HG03520 (cell line): ENCODE measurements at regions not wholly inside any gene's neighbourhood (a gene's known extent, or its start where the extent isn't known, plus 50 kb on each side); places are given as distances from the start of the nearest gene placed in this dataset.

Experiments
- ATAC-seq: cut with Tn5 transposase; IDR thresholded peaks from one replicate; pipeline ENCODE4 v1.9.1; 2021; ENCODE audit warnings: mild to moderate bottlenecking, moderate library complexity; ENCODE audit not compliant: unreplicated experiment

- ATAC-seq, result no peak
Observed at GRCh38 chr13:22168437-22169190, 497.7 kb downstream of the FGF9 start.

GRCh38 chr13:22169473-22169872 is 498.6 kb downstream of the FGF9 start:
- no peak for ATAC-seq

- no peak for ATAC-seq
Observed at GRCh38 chr13:22173610-22174009, 502.7 kb downstream of the FGF9 start.

DNA sequence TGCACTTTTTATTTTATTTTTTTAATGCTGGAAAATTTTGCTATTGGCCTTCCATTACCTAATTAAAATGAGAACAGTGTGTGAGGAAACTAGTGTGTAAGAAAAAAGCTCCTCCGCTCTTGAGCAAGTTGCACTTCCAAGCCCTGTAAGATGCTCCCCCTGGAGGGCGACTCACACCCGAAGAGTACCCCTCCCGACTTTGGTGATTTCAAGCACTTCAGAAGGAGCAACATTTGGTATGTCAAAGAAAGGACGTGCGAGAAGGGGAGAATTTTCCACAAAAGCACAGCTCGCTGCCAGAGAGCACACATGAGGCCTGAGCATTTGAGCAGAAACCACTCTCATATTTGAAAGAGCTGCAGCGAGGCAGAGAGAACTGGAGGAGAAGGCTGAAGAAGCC is 504.4 kb downstream of the FGF9 start:
- no peak for ATAC-seq

- ATAC-seq, result no peak
Observed at GRCh38 chr13:22175815-22176214, 504.9 kb downstream of the FGF9 start.

DNA sequence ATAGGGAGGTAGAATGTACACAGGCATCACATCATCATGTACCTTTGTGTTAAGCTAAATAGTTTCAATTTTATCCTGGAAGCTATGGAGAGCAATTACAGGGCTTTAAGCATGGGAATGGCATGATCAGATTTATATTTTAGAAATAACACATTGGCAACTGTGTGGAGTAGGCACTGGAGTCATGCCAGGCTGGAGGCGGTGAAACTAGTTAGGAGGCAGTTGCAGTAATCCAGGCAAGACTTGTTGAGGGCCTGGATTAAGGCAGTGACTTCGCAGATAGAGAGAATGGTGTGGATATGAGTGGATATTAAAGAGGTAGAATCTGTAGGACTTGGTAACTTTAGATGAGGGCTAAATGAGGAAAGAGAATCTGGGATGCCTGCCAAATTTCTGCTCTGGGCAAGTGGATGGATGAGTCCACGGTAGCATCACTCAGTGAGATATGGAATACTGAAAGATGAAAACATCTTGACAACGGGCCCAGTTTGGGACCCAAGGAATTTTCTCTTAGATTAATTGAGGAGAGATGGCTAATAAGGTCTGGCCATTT is 506.2 kb downstream of the FGF9 start:
- ATAC-seq, result no peak

DNA sequence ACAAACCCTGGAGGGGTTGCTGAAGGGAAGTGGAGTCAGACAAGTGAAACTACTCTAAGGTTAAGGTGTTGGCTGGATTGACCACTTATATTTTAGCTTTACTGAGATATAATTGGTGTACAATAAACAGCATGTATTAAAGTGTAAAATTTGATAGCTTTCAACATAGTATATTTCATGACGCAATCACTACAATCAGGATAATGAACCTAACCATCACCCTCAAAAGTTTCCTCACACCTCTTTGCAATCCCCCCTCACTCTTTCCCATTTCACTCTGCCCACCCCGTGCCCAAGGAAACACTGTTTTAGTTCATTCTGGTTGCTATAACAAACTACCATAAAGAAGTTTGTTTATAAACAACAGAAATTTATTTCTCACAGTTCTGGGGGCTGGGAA is 508.0 kb downstream of the FGF9 start:
- no peak for ATAC-seq

GRCh38 chr13:22187329-22187728 is 516.5 kb downstream of the FGF9 start:
- no peak for ATAC-seq

- no peak for ATAC-seq
Observed at GRCh38 chr13:22189176-22190048, 518.5 kb downstream of the FGF9 start.

GRCh38 chr13:22193070-22193469 is 522.2 kb downstream of the FGF9 start:
- ATAC-seq, result peak; percentile 43

- no peak for ATAC-seq
Observed at GRCh38 chr13:22194106-22194805, 523.4 kb downstream of the FGF9 start.

- ATAC-seq, result no peak
Observed at GRCh38 chr13:22195726-22196125, 524.9 kb downstream of the FGF9 start.

DNA sequence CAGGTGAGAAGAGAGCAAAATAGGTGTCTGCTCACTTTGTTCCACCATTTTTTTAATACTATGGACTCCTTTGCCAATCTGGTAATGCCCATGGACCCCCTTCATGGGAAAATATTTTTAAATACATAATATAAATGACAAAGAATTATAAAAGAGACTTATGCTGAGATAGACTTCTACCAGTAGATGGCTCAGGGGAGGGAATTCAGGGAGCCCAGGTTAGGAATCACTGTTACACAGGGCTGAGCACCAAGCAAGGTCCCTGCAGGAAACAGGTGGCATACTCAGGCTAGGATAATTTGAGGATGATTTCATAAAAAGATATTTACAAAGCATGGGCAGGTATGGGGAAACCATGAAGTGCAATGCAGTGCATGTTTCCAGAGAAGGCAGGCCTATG is 525.9 kb downstream of the FGF9 start:
- ATAC-seq, result no peak

DNA sequence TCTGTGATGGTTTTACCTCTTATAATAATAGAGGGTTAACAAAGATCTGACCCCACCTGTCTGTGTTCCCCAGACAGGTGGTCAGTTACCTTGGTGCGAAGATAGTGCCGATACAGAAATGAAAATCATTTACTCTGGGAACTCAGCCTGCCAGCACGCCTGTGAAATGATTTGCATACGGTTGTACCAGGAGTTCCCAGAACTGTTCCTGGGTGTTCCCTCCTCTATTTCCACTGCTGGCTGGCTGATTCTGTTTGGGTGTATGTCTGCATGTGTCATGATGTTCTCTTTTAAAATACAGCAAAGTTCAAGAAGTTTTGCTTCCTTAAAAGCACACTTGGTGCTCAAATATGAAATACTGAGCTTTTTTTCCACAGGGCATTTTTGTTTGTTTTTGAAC is 527.1 kb downstream of the FGF9 start:
- no peak for ATAC-seq

DNA sequence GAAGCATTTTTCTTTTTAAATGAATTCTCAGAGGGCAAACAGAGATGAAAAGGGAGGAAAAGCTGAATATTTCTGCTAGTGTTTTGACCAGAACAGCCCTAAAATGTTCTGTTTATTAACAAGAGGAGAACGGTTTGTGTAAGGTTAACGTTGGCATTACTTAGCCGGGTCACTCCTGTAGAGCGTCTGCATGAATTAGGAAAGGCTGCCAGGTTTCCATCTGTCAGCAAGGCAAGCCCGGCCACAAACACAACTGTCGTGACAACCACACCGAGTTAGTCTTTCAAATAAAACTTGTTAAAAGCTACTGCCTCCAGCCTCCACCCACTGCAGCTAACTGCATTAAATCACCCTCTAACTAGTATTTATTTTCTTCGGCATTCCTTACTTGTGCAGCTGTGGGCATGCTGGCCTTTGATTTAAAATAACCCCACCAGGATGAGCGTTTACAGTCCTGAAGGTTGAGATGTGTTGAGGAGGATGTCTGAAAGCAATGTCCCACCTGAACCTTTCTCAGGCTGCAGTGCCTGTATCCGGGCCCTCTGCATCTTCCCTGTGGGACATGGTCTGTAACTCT is 527.9 kb downstream of the FGF9 start:
- no peak for ATAC-seq

- ATAC-seq, result no peak
Observed at GRCh38 chr13:22200440-22200839, 529.6 kb downstream of the FGF9 start.

DNA sequence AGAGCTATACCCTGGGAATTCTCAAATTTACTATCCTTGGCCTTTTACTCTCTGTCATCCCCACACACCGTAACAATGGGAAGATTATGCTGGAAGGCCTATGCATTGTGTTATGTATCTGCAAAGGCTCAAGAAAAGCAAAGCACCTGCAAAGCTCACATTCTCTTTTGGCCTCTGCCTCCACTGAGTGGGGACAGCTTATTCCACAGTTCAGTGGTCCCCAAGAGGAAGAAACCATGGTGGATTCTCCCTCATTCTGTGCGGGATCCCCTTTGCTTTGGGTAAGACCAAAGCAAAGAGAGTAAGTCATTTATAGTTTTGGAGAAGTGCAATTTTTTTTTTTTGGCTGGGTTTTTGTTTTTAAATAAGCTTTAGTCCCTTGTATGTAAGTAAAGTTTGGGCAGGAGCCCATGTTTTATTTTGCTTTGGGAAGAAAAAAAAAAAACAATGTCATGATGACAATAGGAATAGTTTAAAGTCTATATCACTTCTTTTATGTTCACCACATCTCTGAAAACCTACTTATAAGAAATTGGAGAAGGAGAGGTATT is 530.6 kb downstream of the FGF9 start:
- ATAC-seq, result no peak

GRCh38 chr13:22210134-22210930 is 539.5 kb downstream of the FGF9 start:
- no peak for ATAC-seq

DNA sequence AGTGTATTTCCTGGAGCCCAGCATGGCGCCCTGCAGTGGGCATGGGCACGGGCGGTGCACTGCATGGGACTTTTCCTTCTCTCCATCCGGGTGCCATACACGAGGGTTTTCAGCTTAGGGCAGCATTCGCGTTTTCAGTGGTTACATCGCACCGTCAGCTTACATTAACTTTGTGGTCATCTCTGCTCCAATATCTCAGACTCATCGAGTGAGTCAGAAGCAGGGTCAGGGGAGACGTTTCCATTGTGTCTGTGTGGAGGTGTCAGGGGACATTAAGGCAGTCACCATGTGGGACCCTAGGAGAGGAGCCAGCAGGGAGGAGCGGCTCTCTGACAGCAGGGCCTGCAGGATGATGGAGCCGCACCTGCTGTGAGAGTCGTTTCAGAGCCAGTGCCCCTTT is 541.0 kb downstream of the FGF9 start:
- no peak for ATAC-seq

DNA sequence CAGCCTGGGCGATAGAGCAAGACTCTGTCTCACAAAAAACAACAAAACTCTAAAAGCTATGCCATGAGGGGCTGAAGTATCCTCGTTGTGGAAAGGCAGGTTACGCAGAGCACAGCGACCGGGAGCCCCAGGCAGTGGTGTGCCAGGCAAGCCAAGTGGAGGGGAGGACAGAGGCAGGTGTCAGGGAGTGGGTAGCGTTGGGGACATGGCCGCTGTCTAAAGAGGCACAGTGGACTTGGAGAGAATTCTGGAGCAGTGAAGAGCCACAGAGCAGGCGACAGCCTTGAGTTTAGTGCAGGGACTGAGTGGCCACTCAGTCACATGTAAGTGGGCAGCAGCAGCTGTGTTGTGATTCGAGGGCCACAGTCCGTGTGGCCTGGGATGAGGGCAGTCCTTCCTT is 541.7 kb downstream of the FGF9 start:
- ATAC-seq, result no peak
